ENCODE measurements at regions not wholly inside any gene's neighbourhood (a gene's known extent, or its start where the extent isn't known, plus 50 kb on each side); places are given as distances from the start of the nearest gene placed in this dataset.

GRCh38 chr1:188269956-188270355, 1441.2 kb downstream of the PLA2G4A start:
- BruUV-seq (replicated peaks), result no TSS peak

GRCh38 chr1:188270497-188270896, 1441.7 kb downstream of the PLA2G4A start:
- no peak overlapping the region for H3K27ac ChIP-seq (ENCODE audit: low read depth, low read length, poor library complexity, severe bottlenecking)
- no peaks in the 10 kb centered on the region for H3K36me3 ChIP-seq (ENCODE audit: insufficient read depth, low read length)
- no peaks in the 10 kb centered on the region for H3K79me2 ChIP-seq (ENCODE audit: insufficient read depth, low read depth, low read length)
- ChIA-PET CTCF (ENCODE audit: unreplicated experiment) (no interaction called here), POLR2A (no interaction called here)
- no peaks in the 10 kb centered on the region for H3K4me1 ChIP-seq (ENCODE audit: insufficient read depth, low read length, poor library complexity, severe bottlenecking)
- no peaks in the 10 kb centered on the region for H3K9me3 ChIP-seq (ENCODE audit: low read length)
- H2AFZ ChIP-seq (ENCODE audit: low read length), result no peak overlapping the region
- no TSS peak for BruUV-seq (replicated peaks)
- H3K9me2 ChIP-seq (ENCODE audit: insufficient read depth, low read length), result no peaks in the 10 kb centered on the region
- no peaks in the 10 kb centered on the region for H4K20me1 ChIP-seq (ENCODE audit: insufficient read depth, low read length)
- intact Hi-C loops (cut with micrococcal nuclease; ENCODE audit: unreplicated experiment), result no loop called here
- TF ChIP-seq CTCF (conservative IDR thresholded peaks at IDR 0.05; ENCODE audit: low read length), result no peak
- no peak for TF ChIP-seq EZH2phosphoT487 (IDR thresholded peaks at IDR 0.05; ENCODE audit: borderline replicate concordance, low read depth, low read length)
- no peak for DNase-seq (ENCODE audit: low spot score)
- no peak overlapping the region for H3K4me3 ChIP-seq (ENCODE audit: low read depth, low read length, poor library complexity, severe bottlenecking)
- no peak overlapping the region for H3K4me2 ChIP-seq (ENCODE audit: low read length)

More at GRCh38 chr1:188269956-188270355, 1441.2 kb downstream of the PLA2G4A start:
- Histone ChIP-seq H3K4me3 (ENCODE audit: low read depth, low read length, poor library complexity, severe bottlenecking) (no peak overlapping the region), H3K4me2 (ENCODE audit: low read length) (no peak overlapping the region), H2AFZ (ENCODE audit: low read length) (no peak overlapping the region), H3K9me3 (ENCODE audit: low read length) (no peaks in the 10 kb centered on the region), H3K27ac (ENCODE audit: low read depth, low read length, poor library complexity, severe bottlenecking) (no peak overlapping the region), H3K79me2 (ENCODE audit: insufficient read depth, low read depth, low read length) (no peaks in the 10 kb centered on the region), H3K36me3 (ENCODE audit: insufficient read depth, low read length) (no peaks in the 10 kb centered on the region), H4K20me1 (ENCODE audit: insufficient read depth, low read length) (no peaks in the 10 kb centered on the region), H3K4me1 (ENCODE audit: insufficient read depth, low read length, poor library complexity, severe bottlenecking) (no peaks in the 10 kb centered on the region), H3K9me2 (ENCODE audit: insufficient read depth, low read length) (no peaks in the 10 kb centered on the region)
- ChIA-PET POLR2A (no interaction called here), CTCF (ENCODE audit: unreplicated experiment) (no interaction called here)
- TF ChIP-seq EZH2phosphoT487 (IDR thresholded peaks at IDR 0.05; ENCODE audit: borderline replicate concordance, low read depth, low read length) (no peak), CTCF (conservative IDR thresholded peaks at IDR 0.05; ENCODE audit: low read length) (no peak)
- intact Hi-C loops (cut with micrococcal nuclease; ENCODE audit: unreplicated experiment), result no loop called here
- no peak for DNase-seq (ENCODE audit: low spot score)

GRCh38 chr1:188277771-188278170, 1449.0 kb downstream of the PLA2G4A start:
- Histone ChIP-seq H3K36me3 (ENCODE audit: insufficient read depth, low read length) (no peaks in the 10 kb centered on the region), H2AFZ (ENCODE audit: low read length) (no peak overlapping the region), H4K20me1 (ENCODE audit: insufficient read depth, low read length) (no peaks in the 10 kb centered on the region), H3K27ac (ENCODE audit: low read depth, low read length, poor library complexity, severe bottlenecking) (no peak overlapping the region), H3K79me2 (ENCODE audit: insufficient read depth, low read depth, low read length) (no peaks in the 10 kb centered on the region), H3K4me1 (ENCODE audit: insufficient read depth, low read length, poor library complexity, severe bottlenecking) (no peaks in the 10 kb centered on the region), H3K9me2 (ENCODE audit: insufficient read depth, low read length) (no peaks in the 10 kb centered on the region), H3K9me3 (ENCODE audit: low read length) (no peaks in the 10 kb centered on the region), H3K4me2 (ENCODE audit: low read length) (no peak overlapping the region), H3K4me3 (ENCODE audit: low read depth, low read length, poor library complexity, severe bottlenecking) (no peak overlapping the region)
- intact Hi-C loops (cut with micrococcal nuclease; ENCODE audit: unreplicated experiment), result no loop called here
- ChIA-PET POLR2A (no interaction called here), CTCF (ENCODE audit: unreplicated experiment) (no interaction called here)
- no peak for DNase-seq (ENCODE audit: low spot score)
- no TSS peak for BruUV-seq (replicated peaks)
- TF ChIP-seq CTCF (conservative IDR thresholded peaks at IDR 0.05; ENCODE audit: low read length) (no peak), EZH2phosphoT487 (IDR thresholded peaks at IDR 0.05; ENCODE audit: borderline replicate concordance, low read depth, low read length) (no peak)

All from OCI-LY7 (cell line).